ENCODE measurements at regions not wholly inside any gene's neighbourhood (a gene's known extent, or its start where the extent isn't known, plus 50 kb on each side); places are given as distances from the start of the nearest gene placed in this dataset.

DNA sequence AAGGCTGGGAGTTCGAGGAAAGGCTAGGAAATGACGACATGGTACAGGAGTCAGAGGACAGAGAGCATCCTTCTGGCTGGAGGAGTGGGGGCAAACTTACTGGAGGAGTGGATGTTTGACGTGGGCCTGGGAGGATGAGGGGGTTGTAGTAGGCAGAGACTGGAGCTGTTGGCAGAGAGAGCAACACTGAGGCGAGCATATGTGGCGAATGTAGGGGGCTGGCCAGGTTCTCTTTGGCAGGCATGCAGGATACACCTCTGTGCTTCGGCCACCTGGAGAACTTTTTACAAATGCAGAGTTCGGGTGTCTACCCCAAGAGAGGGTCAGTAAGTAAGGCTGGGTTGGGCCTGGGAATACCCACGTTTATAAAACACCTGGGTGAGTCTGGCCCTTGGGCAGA is 385.7 kb downstream of the FUT8 start (continued):
- TF ChIP-seq, protein P1, sequence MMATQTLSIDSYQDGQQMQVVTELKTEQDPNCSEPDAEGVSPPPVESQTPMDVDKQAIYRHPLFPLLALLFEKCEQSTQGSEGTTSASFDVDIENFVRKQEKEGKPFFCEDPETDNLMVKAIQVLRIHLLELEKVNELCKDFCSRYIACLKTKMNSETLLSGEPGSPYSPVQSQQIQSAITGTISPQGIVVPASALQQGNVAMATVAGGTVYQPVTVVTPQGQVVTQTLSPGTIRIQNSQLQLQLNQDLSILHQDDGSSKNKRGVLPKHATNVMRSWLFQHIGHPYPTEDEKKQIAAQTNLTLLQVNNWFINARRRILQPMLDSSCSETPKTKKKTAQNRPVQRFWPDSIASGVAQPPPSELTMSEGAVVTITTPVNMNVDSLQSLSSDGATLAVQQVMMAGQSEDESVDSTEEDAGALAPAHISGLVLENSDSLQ (IDR thresholded peaks at IDR 0.05) = no peak
- TF ChIP-seq, protein P2, sequence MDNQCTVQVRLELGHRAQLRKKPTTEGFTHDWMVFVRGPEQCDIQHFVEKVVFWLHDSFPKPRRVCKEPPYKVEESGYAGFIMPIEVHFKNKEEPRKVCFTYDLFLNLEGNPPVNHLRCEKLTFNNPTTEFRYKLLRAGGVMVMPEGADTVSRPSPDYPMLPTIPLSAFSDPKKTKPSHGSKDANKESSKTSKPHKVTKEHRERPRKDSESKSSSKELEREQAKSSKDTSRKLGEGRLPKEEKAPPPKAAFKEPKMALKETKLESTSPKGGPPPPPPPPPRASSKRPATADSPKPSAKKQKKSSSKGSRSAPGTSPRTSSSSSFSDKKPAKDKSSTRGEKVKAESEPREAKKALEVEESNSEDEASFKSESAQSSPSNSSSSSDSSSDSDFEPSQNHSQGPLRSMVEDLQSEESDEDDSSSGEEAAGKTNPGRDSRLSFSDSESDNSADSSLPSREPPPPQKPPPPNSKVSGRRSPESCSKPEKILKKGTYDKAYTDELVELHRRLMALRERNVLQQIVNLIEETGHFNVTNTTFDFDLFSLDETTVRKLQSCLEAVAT (IDR thresholded peaks at IDR 0.05) = no peak
- no peak for TF ChIP-seq POLR2A (IDR thresholded peaks at IDR 0.05; ENCODE audit: low read depth, low read length)
- TF ChIP-seq, protein P3, sequence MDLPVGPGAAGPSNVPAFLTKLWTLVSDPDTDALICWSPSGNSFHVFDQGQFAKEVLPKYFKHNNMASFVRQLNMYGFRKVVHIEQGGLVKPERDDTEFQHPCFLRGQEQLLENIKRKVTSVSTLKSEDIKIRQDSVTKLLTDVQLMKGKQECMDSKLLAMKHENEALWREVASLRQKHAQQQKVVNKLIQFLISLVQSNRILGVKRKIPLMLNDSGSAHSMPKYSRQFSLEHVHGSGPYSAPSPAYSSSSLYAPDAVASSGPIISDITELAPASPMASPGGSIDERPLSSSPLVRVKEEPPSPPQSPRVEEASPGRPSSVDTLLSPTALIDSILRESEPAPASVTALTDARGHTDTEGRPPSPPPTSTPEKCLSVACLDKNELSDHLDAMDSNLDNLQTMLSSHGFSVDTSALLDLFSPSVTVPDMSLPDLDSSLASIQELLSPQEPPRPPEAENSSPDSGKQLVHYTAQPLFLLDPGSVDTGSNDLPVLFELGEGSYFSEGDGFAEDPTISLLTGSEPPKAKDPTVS (IDR thresholded peaks at IDR 0.05; ENCODE audit: low read depth, low read length) = no peak

DNA sequence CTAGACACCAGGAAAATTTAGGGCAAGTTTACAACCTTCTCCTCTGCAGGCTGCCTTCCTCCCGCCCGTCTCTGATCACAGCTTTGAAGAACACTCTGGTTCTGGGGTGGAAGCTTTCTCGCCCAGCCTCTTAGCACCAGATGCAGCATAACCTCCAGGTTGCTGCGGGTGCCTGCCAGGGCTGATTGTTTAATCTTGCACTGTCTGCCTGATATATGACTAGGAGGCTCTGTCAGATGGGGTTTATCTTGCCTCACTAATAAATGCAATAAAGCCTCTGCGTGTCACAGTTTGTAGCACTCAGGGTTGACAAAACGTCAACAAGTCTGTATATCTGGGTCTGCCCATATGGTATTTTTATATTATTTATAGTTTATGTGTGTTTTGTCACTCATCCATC is 388.2 kb downstream of the FUT8 start:
- Histone ChIP-seq H3K79me2 (ENCODE audit: control insufficient read depth, insufficient read depth, low read length) (no peaks in the 10 kb centered on the region), H2AFZ (ENCODE audit: control insufficient read depth, low read depth, low read length) (no peak overlapping the region), H4K20me1 (ENCODE audit: control insufficient read depth, insufficient read depth) (no peaks in the 10 kb centered on the region), H3K4me3 (no peak overlapping the region), H3K4me1 (ENCODE audit: control insufficient read depth, insufficient read depth, low read length) (peaks cover 5% of the 10 kb centered on the region), H3K36me3 (ENCODE audit: control insufficient read depth in 2 of 2, insufficient read depth in 2 of 2, low read length in 1 of 2) (no peaks in the 10 kb centered on the region), H3K27me3 (replicated peaks in 1 of 2; ENCODE audit: control insufficient read depth in 2 of 2, insufficient read depth in 2 of 2, low read length in 1 of 2) (no peaks in the 10 kb centered on the region), H3K4me2 (ENCODE audit: control insufficient read depth, insufficient read depth) (no peak overlapping the region), H3K9me3 (replicated peaks; ENCODE audit: control insufficient read depth, insufficient read depth, low read length) (peaks cover 8% of the 10 kb centered on the region; the same call in 2 of the 3 replicates), H3K9ac (ENCODE audit: control insufficient read depth, insufficient read depth, low read length) (no peak overlapping the region), H3K27ac (ENCODE audit: control insufficient read depth, insufficient read depth) (no peak overlapping the region)
- in situ Hi-C loops (cut with MboI) = no loop called here
- DNase-seq (ENCODE audit: low read depth, low spot score) (no peak), FAIRE-seq (no peak), ATAC-seq (no peak)
- RAD21 ChIA-PET (ENCODE audit: unreplicated experiment) = no interaction called here
- intact Hi-C loops (cut with micrococcal nuclease; ENCODE audit: unreplicated experiment) = no loop called here
- BruUV-seq (replicated peaks) = no TSS peak
- SMC1A ChIA-PET (ENCODE audit: uncharacterized antibody, unreplicated experiment) = no interaction called here
- 68% methylated on average over 6 of the region's 6 CpGs for WGBS (ENCODE audit: insufficient coverage, insufficient replicate concordance, low lambda C conversion rate, missing lambda C conversion rate)
- CTCF ChIA-PET = interaction anchor here (1.1 kb wide), 1 partner anchor 24 kb away, joined by 4 read pairs; no protein-coding TSS in a partner anchor
- POLR2A ChIA-PET = no interaction called here
- TF ChIP-seq MTA3 (IDR thresholded peaks at IDR 0.05; ENCODE audit: borderline replicate concordance, low read length) (no peak), ATF7 (IDR thresholded peaks at IDR 0.05; ENCODE audit: low read depth) (no peak), POLR2AphosphoS5 (IDR thresholded peaks at IDR 0.05; ENCODE audit: low read length) (no peak), ZNF217 (IDR thresholded peaks at IDR 0.05) (no peak), TBL1XR1 (IDR thresholded peaks at IDR 0.05; ENCODE audit: low read depth, low read length) (no peak), ZBED1 (IDR thresholded peaks at IDR 0.05; ENCODE audit: borderline replicate concordance) (no peak), ASH2L (IDR thresholded peaks at IDR 0.05; ENCODE audit: borderline replicate concordance, low read depth) (no peak), BRCA1 (IDR thresholded peaks at IDR 0.05; ENCODE audit: low read depth, low read length) (no peak)
- TF ChIP-seq, protein P4, sequence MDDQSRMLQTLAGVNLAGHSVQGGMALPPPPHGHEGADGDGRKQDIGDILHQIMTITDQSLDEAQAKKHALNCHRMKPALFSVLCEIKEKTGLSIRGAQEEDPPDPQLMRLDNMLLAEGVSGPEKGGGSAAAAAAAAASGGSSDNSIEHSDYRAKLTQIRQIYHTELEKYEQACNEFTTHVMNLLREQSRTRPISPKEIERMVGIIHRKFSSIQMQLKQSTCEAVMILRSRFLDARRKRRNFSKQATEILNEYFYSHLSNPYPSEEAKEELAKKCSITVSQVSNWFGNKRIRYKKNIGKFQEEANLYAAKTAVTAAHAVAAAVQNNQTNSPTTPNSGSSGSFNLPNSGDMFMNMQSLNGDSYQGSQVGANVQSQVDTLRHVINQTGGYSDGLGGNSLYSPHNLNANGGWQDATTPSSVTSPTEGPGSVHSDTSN (IDR thresholded peaks at IDR 0.05; ENCODE audit: insufficient replicate concordance, low read depth, low read length) = no peak
- TF ChIP-seq, protein P5, sequence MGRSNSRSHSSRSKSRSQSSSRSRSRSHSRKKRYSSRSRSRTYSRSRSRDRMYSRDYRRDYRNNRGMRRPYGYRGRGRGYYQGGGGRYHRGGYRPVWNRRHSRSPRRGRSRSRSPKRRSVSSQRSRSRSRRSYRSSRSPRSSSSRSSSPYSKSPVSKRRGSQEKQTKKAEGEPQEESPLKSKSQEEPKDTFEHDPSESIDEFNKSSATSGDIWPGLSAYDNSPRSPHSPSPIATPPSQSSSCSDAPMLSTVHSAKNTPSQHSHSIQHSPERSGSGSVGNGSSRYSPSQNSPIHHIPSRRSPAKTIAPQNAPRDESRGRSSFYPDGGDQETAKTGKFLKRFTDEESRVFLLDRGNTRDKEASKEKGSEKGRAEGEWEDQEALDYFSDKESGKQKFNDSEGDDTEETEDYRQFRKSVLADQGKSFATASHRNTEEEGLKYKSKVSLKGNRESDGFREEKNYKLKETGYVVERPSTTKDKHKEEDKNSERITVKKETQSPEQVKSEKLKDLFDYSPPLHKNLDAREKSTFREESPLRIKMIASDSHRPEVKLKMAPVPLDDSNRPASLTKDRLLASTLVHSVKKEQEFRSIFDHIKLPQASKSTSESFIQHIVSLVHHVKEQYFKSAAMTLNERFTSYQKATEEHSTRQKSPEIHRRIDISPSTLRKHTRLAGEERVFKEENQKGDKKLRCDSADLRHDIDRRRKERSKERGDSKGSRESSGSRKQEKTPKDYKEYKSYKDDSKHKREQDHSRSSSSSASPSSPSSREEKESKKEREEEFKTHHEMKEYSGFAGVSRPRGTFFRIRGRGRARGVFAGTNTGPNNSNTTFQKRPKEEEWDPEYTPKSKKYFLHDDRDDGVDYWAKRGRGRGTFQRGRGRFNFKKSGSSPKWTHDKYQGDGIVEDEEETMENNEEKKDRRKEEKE (IDR thresholded peaks at IDR 0.05) = no peak
- TF ChIP-seq, protein P6, sequence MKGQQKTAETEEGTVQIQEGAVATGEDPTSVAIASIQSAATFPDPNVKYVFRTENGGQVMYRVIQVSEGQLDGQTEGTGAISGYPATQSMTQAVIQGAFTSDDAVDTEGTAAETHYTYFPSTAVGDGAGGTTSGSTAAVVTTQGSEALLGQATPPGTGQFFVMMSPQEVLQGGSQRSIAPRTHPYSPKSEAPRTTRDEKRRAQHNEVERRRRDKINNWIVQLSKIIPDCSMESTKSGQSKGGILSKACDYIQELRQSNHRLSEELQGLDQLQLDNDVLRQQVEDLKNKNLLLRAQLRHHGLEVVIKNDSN (IDR thresholded peaks at IDR 0.05; ENCODE audit: borderline replicate concordance, extremely low read length, insufficient read depth, low read depth, low read length) = no peak

All from GM12878 (cell line).